ENCODE measurements at regions not wholly inside any gene's neighbourhood (a gene's known extent, or its start where the extent isn't known, plus 50 kb on each side); places are given as distances from the start of the nearest gene placed in this dataset.

DNA sequence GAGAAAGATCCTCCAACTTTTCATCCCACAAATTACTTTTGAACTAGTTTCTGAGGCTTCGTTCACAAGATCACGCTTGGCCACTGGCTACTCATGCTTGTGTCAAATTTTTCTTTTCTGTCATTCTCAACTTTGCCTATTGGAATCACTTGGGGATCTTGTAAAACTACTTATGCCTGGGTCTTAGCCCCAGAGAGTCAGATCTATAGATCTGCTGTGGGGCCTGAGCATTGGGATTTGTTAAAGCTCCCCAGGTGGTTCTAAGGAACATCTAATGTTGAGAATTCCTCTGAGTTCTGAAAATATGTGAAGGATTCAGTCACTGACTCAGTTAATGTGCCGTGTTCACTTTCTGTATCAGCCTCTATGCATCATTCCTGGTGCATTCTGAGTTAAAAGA, 71.7 kb upstream of the VGLL3 start:
- H3K9me3 ChIP-seq: no peaks in the 10 kb centered on the region
- no peak for TF ChIP-seq POLR2A (IDR thresholded peaks at IDR 0.05)
- TF ChIP-seq, protein P1, sequence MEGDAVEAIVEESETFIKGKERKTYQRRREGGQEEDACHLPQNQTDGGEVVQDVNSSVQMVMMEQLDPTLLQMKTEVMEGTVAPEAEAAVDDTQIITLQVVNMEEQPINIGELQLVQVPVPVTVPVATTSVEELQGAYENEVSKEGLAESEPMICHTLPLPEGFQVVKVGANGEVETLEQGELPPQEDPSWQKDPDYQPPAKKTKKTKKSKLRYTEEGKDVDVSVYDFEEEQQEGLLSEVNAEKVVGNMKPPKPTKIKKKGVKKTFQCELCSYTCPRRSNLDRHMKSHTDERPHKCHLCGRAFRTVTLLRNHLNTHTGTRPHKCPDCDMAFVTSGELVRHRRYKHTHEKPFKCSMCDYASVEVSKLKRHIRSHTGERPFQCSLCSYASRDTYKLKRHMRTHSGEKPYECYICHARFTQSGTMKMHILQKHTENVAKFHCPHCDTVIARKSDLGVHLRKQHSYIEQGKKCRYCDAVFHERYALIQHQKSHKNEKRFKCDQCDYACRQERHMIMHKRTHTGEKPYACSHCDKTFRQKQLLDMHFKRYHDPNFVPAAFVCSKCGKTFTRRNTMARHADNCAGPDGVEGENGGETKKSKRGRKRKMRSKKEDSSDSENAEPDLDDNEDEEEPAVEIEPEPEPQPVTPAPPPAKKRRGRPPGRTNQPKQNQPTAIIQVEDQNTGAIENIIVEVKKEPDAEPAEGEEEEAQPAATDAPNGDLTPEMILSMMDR (IDR thresholded peaks at IDR 0.05): no peak
- intact Hi-C loops (cut with DNase I): no loop called here

DNA sequence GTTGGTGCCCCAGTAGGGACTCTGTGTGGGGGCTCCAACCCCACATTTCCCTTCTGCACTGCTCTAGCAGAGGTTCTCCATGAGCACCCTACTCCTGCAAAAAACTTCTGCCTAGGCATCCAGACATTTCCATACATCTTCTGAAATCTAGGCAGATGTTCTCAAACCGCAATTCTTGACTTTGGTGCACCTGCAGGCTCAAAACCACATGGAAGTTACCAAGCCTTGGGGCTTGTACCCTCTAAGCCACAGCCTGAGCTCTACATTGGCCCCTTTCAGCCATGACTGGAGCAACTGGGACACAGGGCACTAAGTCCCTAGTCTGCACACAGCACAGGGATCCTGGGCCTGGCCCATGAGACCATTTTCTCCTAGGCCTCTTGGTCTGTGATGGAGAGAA, 66.5 kb upstream of the VGLL3 start:
- no peak overlapping the region for H3K4me3 ChIP-seq
- H3K4me1 ChIP-seq: no peaks in the 10 kb centered on the region
- no peak for TF ChIP-seq POLR2A (IDR thresholded peaks at IDR 0.05)
- TF ChIP-seq, protein P1 (IDR thresholded peaks at IDR 0.05): no peak
- 63% methylated on average over 1 of the region's 1 CpG; no CpG with 5 or more reads in 1 of the 2 donors for WGBS, 2 donors
- no peaks in the 10 kb centered on the region for H3K36me3 ChIP-seq
- H3K27ac ChIP-seq: no peak overlapping the region
- H3K27me3 ChIP-seq: no peaks in the 10 kb centered on the region
- H3K9me3 ChIP-seq: no peaks in the 10 kb centered on the region
- intact Hi-C loops (cut with DNase I): no loop called here
- DNase-seq: no peak

More for the DNA sequence above, 71.7 kb upstream of the VGLL3 start:
- WGBS, 2 donors: 82 to 84% methylated on average over 3 of the region's 3 CpGs
- Histone ChIP-seq H3K36me3 (no peaks in the 10 kb centered on the region), H3K4me1 (no peaks in the 10 kb centered on the region), H3K27me3 (no peaks in the 10 kb centered on the region), H3K27ac (no peak overlapping the region), H3K4me3 (no peak overlapping the region)
- DNase-seq: no peak

DNA sequence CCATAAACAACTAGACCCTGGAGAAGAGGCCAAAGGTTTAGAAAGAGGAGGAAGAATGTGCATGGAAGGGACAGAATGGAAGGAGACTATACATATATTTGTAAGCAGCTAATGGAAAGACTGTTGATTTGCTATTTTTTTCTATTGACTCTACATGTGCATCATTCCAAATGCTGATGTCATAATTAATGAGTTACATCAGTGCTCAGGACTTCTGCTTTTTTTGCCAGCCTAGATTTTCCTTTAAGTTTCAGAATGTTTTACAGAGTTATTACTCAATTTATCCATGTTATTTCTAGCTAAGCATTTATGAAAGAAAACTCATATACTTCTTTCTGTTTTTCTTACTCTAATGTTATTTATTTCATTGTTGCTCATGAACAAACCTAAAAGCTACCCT, 62.6 kb upstream of the VGLL3 start:
- Histone ChIP-seq H3K4me1 (no peaks in the 10 kb centered on the region), H3K9me3 (no peaks in the 10 kb centered on the region), H3K27ac (no peak overlapping the region), H3K36me3 (no peaks in the 10 kb centered on the region), H3K27me3 (no peaks in the 10 kb centered on the region), H3K4me3 (no peak overlapping the region)
- intact Hi-C loops (cut with DNase I): no loop called here
- DNase-seq: no peak
- TF ChIP-seq, protein P1 (IDR thresholded peaks at IDR 0.05): no peak
- no peak for TF ChIP-seq POLR2A (IDR thresholded peaks at IDR 0.05)

DNA sequence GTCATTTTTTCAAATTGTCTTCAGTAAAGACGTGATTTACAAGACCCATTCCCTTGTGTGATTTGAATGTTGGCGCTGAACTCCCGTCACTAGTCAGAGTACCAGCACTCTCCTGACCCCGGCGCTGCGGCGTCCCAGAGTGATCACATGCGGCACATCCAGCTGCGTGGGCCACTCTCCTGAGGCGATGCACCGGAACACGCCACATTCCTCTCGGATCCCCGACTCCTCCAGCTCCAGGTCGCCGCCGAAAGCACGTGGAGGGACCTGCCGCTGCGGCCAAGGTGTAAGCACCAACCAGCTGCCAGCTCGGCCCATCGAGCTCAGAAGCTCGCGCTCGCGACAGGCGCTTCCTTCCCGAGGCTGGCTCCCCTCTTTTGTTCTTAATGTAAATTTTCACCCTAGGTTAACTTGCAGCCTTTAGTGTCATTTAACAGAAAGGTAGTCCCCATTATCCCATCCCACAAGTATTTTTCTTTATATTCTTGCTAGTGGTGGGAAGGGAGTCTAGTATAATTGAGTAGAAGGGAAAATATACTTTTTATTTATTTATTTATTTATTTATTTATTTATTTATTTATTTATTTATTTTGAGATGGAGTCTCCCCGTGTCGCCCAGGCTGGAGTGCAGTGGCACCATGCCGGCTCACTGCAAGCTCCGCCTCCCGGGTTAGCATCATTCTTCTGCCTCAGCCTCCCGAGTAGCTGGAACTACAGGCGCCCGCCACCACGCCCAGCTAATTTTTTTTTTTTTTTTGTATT, 61.7 kb upstream of the VGLL3 start:
- Histone ChIP-seq H3K36me3 (no peaks in the 10 kb centered on the region), H3K27ac (no peak overlapping the region), H3K4me1 (no peaks in the 10 kb centered on the region), H3K27me3 (no peaks in the 10 kb centered on the region), H3K4me3 (no peak overlapping the region), H3K9me3 (no peaks in the 10 kb centered on the region)
- DNase-seq: no peak
- 79 to 96% methylated on average over 29 to 33 of the region's 37 CpGs for WGBS, 2 donors
- TF ChIP-seq, protein P1 (IDR thresholded peaks at IDR 0.05): no peak
- TF ChIP-seq POLR2A (IDR thresholded peaks at IDR 0.05): no peak
- intact Hi-C loops (cut with DNase I): no loop called here

DNA sequence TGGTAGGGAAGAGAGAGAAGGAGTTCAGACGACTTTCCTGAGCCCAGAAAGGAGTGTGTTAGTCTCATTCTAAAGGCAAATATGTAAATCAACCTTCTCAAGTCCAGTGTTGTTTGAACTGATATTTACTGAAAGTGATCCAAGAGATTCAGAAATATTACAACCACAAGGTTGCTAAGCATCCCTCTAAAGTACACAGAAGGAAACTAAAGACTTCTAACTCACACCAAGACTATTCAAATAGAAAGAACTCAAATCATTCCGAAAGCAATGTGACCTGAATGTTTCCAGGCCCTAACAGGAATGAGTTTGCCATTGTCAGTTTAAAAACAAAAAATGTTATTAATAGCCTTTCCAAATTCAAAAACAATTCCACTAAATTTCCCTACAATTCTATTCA, 56.9 kb upstream of the VGLL3 start:
- Histone ChIP-seq H3K9me3 (no peaks in the 10 kb centered on the region), H3K36me3 (no peaks in the 10 kb centered on the region), H3K4me1 (no peaks in the 10 kb centered on the region), H3K27me3 (no peaks in the 10 kb centered on the region), H3K27ac (no peak overlapping the region), H3K4me3 (no peak overlapping the region)
- 35 to 39% methylated on average over 2 of the region's 2 CpGs for WGBS, 2 donors
- no peak for DNase-seq
- TF ChIP-seq, protein P1 (IDR thresholded peaks at IDR 0.05): no peak
- TF ChIP-seq POLR2A (IDR thresholded peaks at IDR 0.05): no peak
- intact Hi-C loops (cut with DNase I): no loop called here
